H9 (cell line): ENCODE measurements at regions not wholly inside any gene's neighbourhood (a gene's known extent, or its start where the extent isn't known, plus 50 kb on each side); places are given as distances from the start of the nearest gene placed in this dataset.

ENCODE experiments used
- DNase-seq: peaks from one replicate; pipeline ENCODE4 v3.0.0-alpha.2; 2017
- H2AFZ ChIP-seq: one replicate; pipeline ENCODE4 v1.6.1; 2013; ENCODE audit warnings: mild to moderate bottlenecking, low read length, control low read depth, moderate library complexity
- H2AK5ac ChIP-seq: 2 replicates; pipeline ENCODE4 v1.6.1; 2013; ENCODE audit warnings: low read length, control low read depth, mixed read lengths; ENCODE audit not compliant: insufficient read length
- H2BK120ac ChIP-seq: one replicate; pipeline ENCODE4 v1.6.1; 2013; ENCODE audit warnings: low read depth, mild to moderate bottlenecking, low read length, control low read depth, inconsistent platforms; ENCODE audit not compliant: poor library complexity, severe bottlenecking
- H2BK12ac ChIP-seq: 2 replicates; pipeline ENCODE4 v1.6.1; 2013; ENCODE audit warnings: low read length, control low read depth, mixed read lengths, low read depth; ENCODE audit not compliant: insufficient read length
- H2BK15ac ChIP-seq: 2 replicates; pipeline ENCODE4 v1.6.1; 2013; ENCODE audit warnings: low read depth, low read length, control low read depth
- H2BK20ac ChIP-seq: one replicate; pipeline ENCODE4 v1.6.1; 2013; ENCODE audit warnings: low read depth, mild to moderate bottlenecking, low read length, control low read depth, inconsistent platforms; ENCODE audit not compliant: poor library complexity, severe bottlenecking
- H2BK5ac ChIP-seq: 2 replicates; pipeline ENCODE4 v1.6.1; 2013; ENCODE audit warnings: low read length, control low read depth, mixed read lengths; ENCODE audit not compliant: insufficient read length
- H3K14ac ChIP-seq: 2 replicates; pipeline ENCODE4 v1.6.1; 2013; ENCODE audit warnings: low read length, control low read depth; ENCODE audit not compliant: insufficient read depth
- H3K18ac ChIP-seq: 2 replicates; pipeline ENCODE4 v1.6.1; 2013; ENCODE audit warnings: low read depth, mild to moderate bottlenecking, mixed read lengths, low read length, control low read depth; ENCODE audit not compliant: insufficient read length
- H3K23ac ChIP-seq: 2 replicates; pipeline ENCODE4 v1.6.1; 2013; ENCODE audit warnings: low read length, control low read depth, mixed read lengths, low read depth; ENCODE audit not compliant: insufficient read length
- H3K23me2 ChIP-seq: 2 replicates; pipeline ENCODE4 v1.6.1; 2013; ENCODE audit warnings: low read depth, mild to moderate bottlenecking, mixed read lengths, low read length, control low read depth; ENCODE audit not compliant: insufficient read length, poor library complexity, severe bottlenecking
- H3K27ac ChIP-seq: 2 replicates; pipeline ENCODE4 v1.5.1; 2013; ENCODE audit warnings: low read length, control low read depth, mixed read lengths, low read depth; ENCODE audit not compliant: insufficient read length
- H3K27me3 ChIP-seq: 2 replicates; pipeline ENCODE4 v1.6.1; 2013; ENCODE audit warnings: low read length, control low read depth, inconsistent platforms; ENCODE audit not compliant: insufficient read depth
- H3K4ac ChIP-seq: 2 replicates; pipeline ENCODE4 v1.6.1; 2013; ENCODE audit warnings: low read depth, mild to moderate bottlenecking, control low read depth, inconsistent platforms, low read length, moderate library complexity
- H3K4me1 ChIP-seq: 2 replicates; pipeline ENCODE4 v1.6.1; 2013; ENCODE audit warnings: low read length, control low read depth, inconsistent platforms; ENCODE audit not compliant: insufficient read depth
- H3K4me2 ChIP-seq: 2 replicates; pipeline ENCODE4 v1.6.1; 2013; ENCODE audit warnings: low read length, control low read depth, mixed read lengths; ENCODE audit not compliant: insufficient read length, insufficient read depth
- H3K56ac ChIP-seq: 2 replicates; pipeline ENCODE4 v1.6.1; 2013; ENCODE audit warnings: low read depth, mild to moderate bottlenecking, mixed read lengths, low read length, control low read depth; ENCODE audit not compliant: insufficient read length
- H3K79me1 ChIP-seq: 2 replicates; pipeline ENCODE4 v1.6.1; 2013; ENCODE audit warnings: low read depth, mild to moderate bottlenecking, moderate library complexity, low read length, control low read depth, inconsistent platforms; ENCODE audit not compliant: insufficient read depth, poor library complexity, severe bottlenecking
- H3K79me2 ChIP-seq: 2 replicates; pipeline ENCODE4 v1.6.1; 2013; ENCODE audit warnings: low read length, control low read depth, inconsistent platforms; ENCODE audit not compliant: insufficient read depth
- H3K9ac ChIP-seq: 2 replicates; pipeline ENCODE4 v1.6.1; 2013; ENCODE audit warnings: low read length, control low read depth, mixed read lengths; ENCODE audit not compliant: insufficient read length; ENCODE audit errors: extremely low read depth
- H3K9me3 ChIP-seq: one replicate; pipeline ENCODE4 v1.6.1; 2013; ENCODE audit warnings: low read depth, low read length, inconsistent platforms; ENCODE audit not compliant: control insufficient read depth
- H3T11ph ChIP-seq: one replicate; pipeline ENCODE4 v1.6.1; 2013; ENCODE audit warnings: mild to moderate bottlenecking, low read length, control low read depth, inconsistent platforms
- H4K20me1 ChIP-seq: one replicate; pipeline ENCODE4 v1.6.1; 2013; ENCODE audit not compliant: control insufficient read depth, insufficient read length, insufficient read depth
- H4K5ac ChIP-seq: 2 replicates; pipeline ENCODE4 v1.6.1; 2013; ENCODE audit warnings: low read depth, mild to moderate bottlenecking, mixed read lengths, low read length, control low read depth; ENCODE audit not compliant: insufficient read length
- H4K8ac ChIP-seq: replicated peaks from 2 replicates; pipeline ENCODE4 v1.6.1; 2013; ENCODE audit warnings: low read length, control low read depth, mixed read lengths, low read depth; ENCODE audit not compliant: insufficient read length
- H4K91ac ChIP-seq: 2 replicates; pipeline ENCODE4 v1.6.1; 2013; ENCODE audit warnings: low read depth, mild to moderate bottlenecking, moderate library complexity, mixed read lengths, low read length, control low read depth; ENCODE audit not compliant: insufficient read length
- H3K27ac Mint-ChIP-seq, 3 experiments: 2 replicates in 2 of 3; 3 replicates in 1 of 3; pipeline ENCODE4 v1.8.0; 2020 to 2021; ENCODE audit warnings: mixed read lengths in 3 of 3, mild to moderate bottlenecking in 1 of 3, moderate library complexity in 1 of 3
- H3K27me3 Mint-ChIP-seq: 2 replicates; pipeline ENCODE4 v1.8.0; 2021; ENCODE audit warnings: low read depth, mild to moderate bottlenecking, moderate library complexity, mixed read lengths
- H3K36me3 Mint-ChIP-seq, 3 experiments: 2 replicates in 2 of 3; 3 replicates in 1 of 3; pipeline ENCODE4 v1.8.0; 2020 to 2021; ENCODE audit warnings: low read depth in 3 of 3, mixed read lengths in 3 of 3; ENCODE audit not compliant: insufficient read depth in 1 of 3
- H3K4me1 Mint-ChIP-seq, 2 experiments: 2 replicates each; pipeline ENCODE4 v1.8.0; 2020; ENCODE audit warnings: mixed read lengths in 2 of 2
- H3K4me3 Mint-ChIP-seq, 2 experiments: 2 replicates in 1 of 2; 3 replicates in 1 of 2; pipeline ENCODE4 v1.8.0; 2020 to 2021; ENCODE audit warnings: mild to moderate bottlenecking in 2 of 2, mixed read lengths in 2 of 2, moderate library complexity in 1 of 2
- H3K9me3 Mint-ChIP-seq, 2 experiments: 2 replicates in 1 of 2; 3 replicates in 1 of 2; pipeline ENCODE4 v1.8.0; 2020; ENCODE audit warnings: mild to moderate bottlenecking in 2 of 2, mixed read lengths in 2 of 2, moderate library complexity in 1 of 2
- CTCF ChIP-seq: fragments of 200-600 bp; sonication (generic); conservative IDR thresholded peaks from 3 replicates; pipeline ENCODE4 v1.8.0; 2021; ENCODE audit warnings: antibody characterized with exemption, mild to moderate bottlenecking
- WGBS: extraction: QIAGEN DNeasy Blood & Tissue Kit; methylation state at CpG from one replicate; pipeline ENCODE4 v1.1.7; 2013; ENCODE audit warnings: missing lambda C conversion rate, low lambda C conversion rate, mixed read lengths; ENCODE audit not compliant: insufficient read length; ENCODE audit errors: extremely low coverage; 5-methylcytosine and 5-hydroxymethylcytosine counted together

- Histone ChIP-seq H4K91ac (no peak overlapping the region), H4K5ac (no peak overlapping the region), H3K4ac (no peak overlapping the region), H2BK5ac (no peak overlapping the region), H2BK15ac (no peak overlapping the region), H3K4me2 (no peak overlapping the region), H2BK12ac (no peak overlapping the region), H3K56ac (no peak overlapping the region), H4K8ac (no peak overlapping the region), H3K23me2 (no peaks in the 10 kb centered on the region), H3K18ac (no peak overlapping the region), H3K79me2 (no peaks in the 10 kb centered on the region), H4K20me1 (no peaks in the 10 kb centered on the region), H3K14ac (no peak overlapping the region), H3T11ph (no peak overlapping the region), H2AFZ (no peak overlapping the region), H2BK20ac (no peak overlapping the region), H3K9ac (no peak overlapping the region), H3K27me3 (no peaks in the 10 kb centered on the region), H3K9me3 (no peaks in the 10 kb centered on the region), H3K27ac (no peak overlapping the region), H3K4me1 (no peaks in the 10 kb centered on the region), H3K79me1 (no peaks in the 10 kb centered on the region), H2AK5ac (no peak overlapping the region), H3K23ac (no peak overlapping the region), H2BK120ac (no peak overlapping the region)
- no CpG with 5 or more reads among the region's 3 CpGs for WGBS
- H3K36me3 Mint-ChIP-seq: no peaks in the 10 kb centered on the region
- H3K27ac Mint-ChIP-seq: no peak overlapping the region
- no peaks in the 10 kb centered on the region for H3K4me1 Mint-ChIP-seq
- no peak for DNase-seq
- H3K9me3 Mint-ChIP-seq: no peaks in the 10 kb centered on the region
- no peak overlapping the region for H3K4me3 Mint-ChIP-seq
- no peak for TF ChIP-seq CTCF
- no peaks in the 10 kb centered on the region; the same call in 1 of the 2 replicates for H3K27me3 Mint-ChIP-seq
Measured at GRCh38 chr5:155915601-155916000, 411.4 kb upstream of the SGCD start.
